GM12878 (cell line): ENCODE measurements at regions not wholly inside any gene's neighbourhood (a gene's known extent, or its start where the extent isn't known, plus 50 kb on each side); places are given as distances from the start of the nearest gene placed in this dataset.

Experiments used
- ATAC-seq: fragments of 200-7000 bp; cut with Tn5 transposase; 3 replicates; pipeline ENCODE4 v1.9.1; 2020; ENCODE audit warnings: mild to moderate bottlenecking, moderate library complexity
- BruUV-seq: library from RNA; stranded (reverse); fragments of 400-500 nt; replicated peaks from 2 replicates; lab custom pipeline; 2021; lab: Mats Ljungman, UMichigan
- CTCF ChIA-PET: fragments of 300-600 bp; sonication (Branson Sonifier 250); formaldehyde crosslinking; extraction: SDS; loops from one replicate; lab custom pipeline; 2021; ENCODE audit warnings: inconsistent platforms; lab: Yijun Ruan, JAX
- POLR2A ChIA-PET: fragments of 350-600 bp; formaldehyde crosslinking; extraction: SDS; loops from one replicate; lab custom pipeline; 2021; ENCODE audit warnings: inconsistent platforms; lab: Charles Lee
- RAD21 ChIA-PET: fragments of 300-600 bp; sonication (Branson Sonifier 250); formaldehyde crosslinking; loops from one replicate; lab custom pipeline; 2023; ENCODE audit warnings: antibody characterized with exemption; ENCODE audit not compliant: unreplicated experiment; lab: Charles Lee
- SMC1A ChIA-PET: fragments of 300-600 bp; sonication (Branson Sonifier 250); formaldehyde crosslinking; loops from one replicate; lab custom pipeline; 2023; ENCODE audit not compliant: unreplicated experiment, uncharacterized antibody; lab: Charles Lee
- DNase-seq: peaks from one replicate; pipeline ENCODE4 v3.0.0-alpha.2; 2011; ENCODE audit warnings: low read depth, low spot score
- FAIRE-seq: peaks from 3 replicates; lab custom pipeline; 2011; peaks lifted over from hg19 to GRCh38; lab: Jason Lieb, UNC
- H2AFZ ChIP-seq: 2 replicates; pipeline ENCODE4 v1.6.0; 2011; ENCODE audit warnings: low read depth, low read length, control low read depth; ENCODE audit not compliant: control insufficient read depth
- H3K27ac ChIP-seq: 2 replicates; pipeline ENCODE4 v1.5.1; 2011; ENCODE audit warnings: control low read depth; ENCODE audit not compliant: control insufficient read depth, insufficient read depth
- H3K27me3 ChIP-seq, 2 experiments: replicated peaks in 1 of 2; 2 replicates each; pipeline versions ENCODE4 v1.6.0 to v1.6.1; 2011; ENCODE audit warnings: low read length in 1 of 2; ENCODE audit not compliant: control insufficient read depth in 2 of 2, insufficient read depth in 2 of 2
- H3K36me3 ChIP-seq, 2 experiments: 2 replicates each; pipeline ENCODE4 v1.5.1; 2011; ENCODE audit warnings: low read length in 1 of 2; ENCODE audit not compliant: control insufficient read depth in 2 of 2, insufficient read depth in 2 of 2
- H3K4me1 ChIP-seq: 2 replicates; pipeline ENCODE4 v1.6.1; 2011; ENCODE audit warnings: mild to moderate bottlenecking, low read length, moderate library complexity, mixed read lengths; ENCODE audit not compliant: control insufficient read depth, insufficient read depth
- H3K4me2 ChIP-seq: 2 replicates; pipeline ENCODE4 v1.6.0; 2011; ENCODE audit warnings: control low read depth; ENCODE audit not compliant: control insufficient read depth, insufficient read depth
- H3K4me3 ChIP-seq: fragments of 200-600 bp; sonication (generic); 2 replicates; pipeline ENCODE4 v1.5.1; 2016
- H3K79me2 ChIP-seq: 2 replicates; pipeline ENCODE4 v1.6.0; 2011; ENCODE audit warnings: low read length; ENCODE audit not compliant: control insufficient read depth, insufficient read depth
- H3K9ac ChIP-seq: 2 replicates; pipeline ENCODE4 v1.8.0; 2011; ENCODE audit warnings: low read length, control low read depth, mixed read lengths; ENCODE audit not compliant: control insufficient read depth, insufficient read depth
- H3K9me3 ChIP-seq: replicated peaks from 3 replicates; pipeline ENCODE4 v1.5.1; 2011; ENCODE audit warnings: mild to moderate bottlenecking, low read length; ENCODE audit not compliant: control insufficient read depth, insufficient read depth
- H4K20me1 ChIP-seq: 2 replicates; pipeline ENCODE4 v1.6.0; 2011; ENCODE audit not compliant: control insufficient read depth, insufficient read depth
- IKZF2 ChIP-seq, 2 experiments: fragments of 450-650 bp; IDR thresholded peaks; 2 replicates each; pipeline ENCODE4 v1.6.1; 2017; ENCODE audit warnings: mild to moderate bottlenecking in 2 of 2, moderate library complexity in 2 of 2
- PAX5 ChIP-seq: IDR thresholded peaks from 2 replicates; pipeline ENCODE4 v1.6.1; 2011; ENCODE audit warnings: low read depth, low read length, borderline replicate concordance
- SPI1 ChIP-seq: IDR thresholded peaks from 2 replicates; pipeline ENCODE4 v1.6.1; 2011; ENCODE audit warnings: low read depth, mild to moderate bottlenecking, low read length, moderate library complexity, borderline replicate concordance; ENCODE audit not compliant: insufficient read depth
- SREBF2 ChIP-seq: IDR thresholded peaks from 2 replicates; pipeline ENCODE4 v1.6.1; 2012; ENCODE audit warnings: mild to moderate bottlenecking, low read length
- WGBS: methylation state at CpG from one replicate; pipeline ENCODE4 v1.1.6; 2016; ENCODE audit warnings: low lambda C conversion rate; ENCODE audit not compliant: insufficient replicate concordance, insufficient coverage; ENCODE audit errors: missing lambda C conversion rate; 5-methylcytosine and 5-hydroxymethylcytosine counted together
- in situ Hi-C: fragments of 300-500 bp; cut with MboI; formaldehyde crosslinking; loops from 9 replicates; pipeline ENCODE4 v1.14.3; 2018; ENCODE audit warnings: mixed read lengths
- intact Hi-C: fragments of 100-400 bp; cut with micrococcal nuclease; formaldehyde crosslinking; loops from one replicate; pipeline ENCODE4 v1.14.2; 2022; ENCODE audit not compliant: unreplicated experiment
- TF ChIP-seq, protein P1 (sequence below): IDR thresholded peaks from 2 replicates; pipeline ENCODE4 v1.6.1; 2011; ENCODE audit warnings: borderline replicate concordance, low read depth, mild to moderate bottlenecking, moderate library complexity, mixed read lengths, low read length; ENCODE audit not compliant: insufficient read depth; ENCODE audit errors: extremely low read length

DNA sequence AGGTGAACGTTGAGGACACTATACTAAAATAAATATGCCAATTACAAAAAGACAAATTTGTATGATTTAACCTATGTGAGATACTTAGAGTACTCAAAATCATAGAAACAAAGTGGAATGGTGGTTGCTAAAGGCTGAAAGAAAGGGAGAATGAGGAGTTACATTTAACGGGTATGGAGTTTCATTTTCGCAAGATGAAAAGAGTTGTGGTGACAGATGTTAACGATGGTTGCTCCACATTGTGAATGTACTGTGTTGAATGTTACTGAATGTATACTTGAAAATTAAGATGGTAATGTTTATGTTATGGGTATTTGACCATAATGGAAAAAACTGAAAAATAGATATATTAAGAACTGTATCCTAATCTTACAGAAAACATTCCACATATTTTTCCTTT, 51.3 kb upstream of the MOCS2 start:
- TF ChIP-seq SREBF2 = no peak
- BruUV-seq = no TSS peak
- no peak for ATAC-seq
- no peak for DNase-seq
- no peaks in the 10 kb centered on the region for H3K36me3 ChIP-seq
- ChIA-PET POLR2A (no interaction called here), SMC1A (no interaction called here), RAD21 (interaction anchor here (0.6 to 0.7 kb wide), 2 partner anchors 728 to 1074 kb away, joined by 3 read pairs; no protein-coding TSS in a partner anchor), CTCF (no interaction called here)
- intact Hi-C loops (no loop called here), in situ Hi-C loops (no loop called here)
- no peak overlapping the region for H3K27ac ChIP-seq
- H3K79me2 ChIP-seq = no peaks in the 10 kb centered on the region
- H3K9me3 ChIP-seq = no peaks in the 10 kb centered on the region
- H3K27me3 ChIP-seq = no peaks in the 10 kb centered on the region
- no peak overlapping the region for H2AFZ ChIP-seq
- no peak overlapping the region for H3K9ac ChIP-seq
- no peaks in the 10 kb centered on the region for H4K20me1 ChIP-seq
- H3K4me2 ChIP-seq = no peak overlapping the region
- H3K4me1 ChIP-seq = no peaks in the 10 kb centered on the region
- peak; percentile 7 for FAIRE-seq
- H3K4me3 ChIP-seq = no peak overlapping the region
- 45% methylated on average over 4 of the region's 4 CpGs for WGBS

DNA sequence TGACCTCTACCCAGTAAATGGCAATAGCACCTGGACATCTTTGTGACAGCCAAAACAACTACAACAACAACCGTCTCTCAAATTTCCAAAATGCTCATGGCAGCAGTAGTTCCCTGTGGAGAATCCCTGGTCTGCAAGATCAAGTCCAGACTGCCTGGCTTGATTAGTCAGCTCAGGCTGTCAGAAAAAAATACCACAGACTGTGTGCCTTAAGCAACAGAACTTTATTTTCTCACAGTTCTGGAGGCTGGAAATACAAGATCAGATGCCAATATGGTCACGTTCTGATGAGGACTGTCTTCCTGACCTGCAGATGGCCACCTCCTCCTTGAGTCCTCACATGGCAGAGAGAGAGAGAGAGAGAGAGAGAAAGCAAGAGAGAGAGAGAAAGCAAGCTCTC, 52.3 kb upstream of the MOCS2 start:
- TF ChIP-seq IKZF2 (IDR thresholded peaks at IDR 0.05) (no peak), SPI1 (no peak), PAX5 (no peak)
- TF ChIP-seq, protein P1, sequence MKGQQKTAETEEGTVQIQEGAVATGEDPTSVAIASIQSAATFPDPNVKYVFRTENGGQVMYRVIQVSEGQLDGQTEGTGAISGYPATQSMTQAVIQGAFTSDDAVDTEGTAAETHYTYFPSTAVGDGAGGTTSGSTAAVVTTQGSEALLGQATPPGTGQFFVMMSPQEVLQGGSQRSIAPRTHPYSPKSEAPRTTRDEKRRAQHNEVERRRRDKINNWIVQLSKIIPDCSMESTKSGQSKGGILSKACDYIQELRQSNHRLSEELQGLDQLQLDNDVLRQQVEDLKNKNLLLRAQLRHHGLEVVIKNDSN = no peak
- WGBS = 11% methylated on average over 2 of the region's 2 CpGs
- Histone ChIP-seq H4K20me1 (no peaks in the 10 kb centered on the region), H3K4me3 (no peak overlapping the region), H3K9ac (no peak overlapping the region), H3K27ac (no peak overlapping the region), H3K79me2 (no peaks in the 10 kb centered on the region), H2AFZ (no peak overlapping the region), H3K9me3 (no peaks in the 10 kb centered on the region), H3K4me2 (no peak overlapping the region), H3K4me1 (no peaks in the 10 kb centered on the region), H3K36me3 (no peaks in the 10 kb centered on the region), H3K27me3 (no peaks in the 10 kb centered on the region)
- ChIA-PET CTCF (no interaction called here), POLR2A (no interaction called here), RAD21 (no interaction called here), SMC1A (no interaction called here)
- BruUV-seq = no TSS peak
- intact Hi-C loops (no loop called here), in situ Hi-C loops (no loop called here)
- no peak for ATAC-seq
- no peak for FAIRE-seq
- DNase-seq = no peak
